Activated CD4-positive, alpha-beta memory T cell treated with anti-CD3 and anti-CD28 coated beads for 36 hours (primary cell): ENCODE measurements at regions not wholly inside any gene's neighbourhood (a gene's known extent, or its start where the extent isn't known, plus 50 kb on each side); places are given as distances from the start of the nearest gene placed in this dataset.

Experiments
- CTCF ChIA-PET: fragments of 350-600 bp; sonication (Branson Sonifier 250); formaldehyde crosslinking; loops from one replicate; lab custom pipeline; 2021; ENCODE audit warnings: antibody characterized with exemption, inconsistent platforms; lab: Charles Lee
- POLR2A ChIA-PET: fragments of 350-600 bp; sonication (Branson Sonifier 250); formaldehyde crosslinking; loops from one replicate; lab custom pipeline; 2021; ENCODE audit warnings: antibody characterized with exemption; lab: Charles Lee
- DNase-seq: peaks from one replicate; pipeline ENCODE4 v3.0.0-alpha.2; 2020
- H3K27ac Mint-ChIP-seq: one replicate; pipeline ENCODE4 v1.8.0; 2021; ENCODE audit warnings: mixed read lengths
- H3K27me3 Mint-ChIP-seq: one replicate; pipeline ENCODE4 v1.8.0; 2021; ENCODE audit warnings: mixed read lengths
- H3K36me3 Mint-ChIP-seq: one replicate; pipeline ENCODE4 v1.8.0; 2021; ENCODE audit warnings: mixed read lengths
- H3K4me1 Mint-ChIP-seq: one replicate; pipeline ENCODE4 v1.8.0; 2021; ENCODE audit warnings: low read depth, mixed read lengths
- H3K4me3 Mint-ChIP-seq: one replicate; pipeline ENCODE4 v1.8.0; 2021; ENCODE audit warnings: mild to moderate bottlenecking, mixed read lengths
- H3K9me3 Mint-ChIP-seq: one replicate; pipeline ENCODE4 v1.8.0; 2021; ENCODE audit warnings: mixed read lengths
- intact Hi-C: fragments of 100-400 bp; cut with micrococcal nuclease; formaldehyde crosslinking; loops from one replicate; pipeline ENCODE4 v1.15.1; 2023

- no peak overlapping the region for H3K27ac Mint-ChIP-seq
- DNase-seq, result no peak
- H3K27me3 Mint-ChIP-seq, result peaks cover 33% of the 10 kb centered on the region
- ChIA-PET CTCF (interaction anchor here (0.6 to 1.0 kb wide), 3 partner anchors 11 to 23 kb away, joined by 3 to 5 read pairs (median 3); no protein-coding TSS in a partner anchor), POLR2A (no interaction called here)
- no peak overlapping the region for H3K4me3 Mint-ChIP-seq
- no peaks in the 10 kb centered on the region for H3K4me1 Mint-ChIP-seq
- intact Hi-C loops, result no loop called here
- no peaks in the 10 kb centered on the region for H3K36me3 Mint-ChIP-seq
- H3K9me3 Mint-ChIP-seq, result peaks cover 5% of the 10 kb centered on the region
These were observed 59.0 kb upstream of the ZBTB7C start for GRCh38 chr18:48468151-48468550.

DNA sequence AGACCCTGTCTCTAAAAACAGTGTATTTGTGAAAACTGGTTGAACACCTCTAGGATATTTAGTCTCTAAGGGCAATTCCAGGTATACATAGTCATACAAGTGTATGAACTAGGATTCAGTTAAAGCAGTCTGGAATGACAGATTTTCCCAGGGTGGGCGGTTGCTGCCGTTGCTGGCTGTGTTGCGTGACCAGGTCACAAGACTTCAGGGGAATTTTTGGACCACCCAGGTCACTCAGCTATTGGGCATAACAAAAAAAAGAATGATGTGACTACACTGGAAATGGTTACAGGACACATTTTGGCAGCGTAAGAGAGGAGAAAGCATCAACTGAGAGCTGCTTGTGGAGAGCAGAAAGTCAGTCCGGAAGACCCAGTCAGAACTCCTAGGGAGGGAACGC, 58.0 kb upstream of the ZBTB7C start:
- POLR2A ChIA-PET, result no interaction called here
- Mint-ChIP-seq H3K4me3 (no peak overlapping the region), H3K4me1 (no peaks in the 10 kb centered on the region), H3K9me3 (peaks cover 2% of the 10 kb centered on the region), H3K36me3 (no peaks in the 10 kb centered on the region), H3K27ac (no peak overlapping the region), H3K27me3 (peaks cover 34% of the 10 kb centered on the region)
- DNase-seq, result no peak
- CTCF ChIA-PET, result no interaction called here
- intact Hi-C loops, result no loop called here

DNA sequence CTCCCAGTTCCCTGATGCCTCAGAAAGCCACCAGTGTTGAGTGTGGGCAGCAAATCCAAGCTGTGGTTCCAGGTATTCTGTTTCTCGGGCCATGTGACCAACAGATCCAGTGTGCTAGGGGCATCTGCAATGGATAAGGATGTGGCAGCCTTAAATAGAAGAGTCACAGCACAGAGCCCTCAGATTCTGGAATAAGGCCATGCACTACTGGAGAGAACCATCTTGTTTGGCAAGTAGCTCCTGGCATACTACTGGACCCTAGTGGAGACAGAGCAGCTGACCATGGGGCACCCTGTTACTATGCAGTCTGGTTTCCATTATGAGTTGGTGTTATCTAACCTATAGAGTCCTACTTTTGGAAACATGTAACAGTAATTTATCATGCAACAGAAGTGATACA, 53.3 kb upstream of the ZBTB7C start:
- no peak overlapping the region for H3K27ac Mint-ChIP-seq
- no peak overlapping the region for H3K4me3 Mint-ChIP-seq
- ChIA-PET CTCF (interaction anchor here (1.0 to 1.9 kb wide), 2 partner anchors 11 to 15 kb away, joined by 5 read pairs; no protein-coding TSS in a partner anchor), POLR2A (no interaction called here)
- no peaks in the 10 kb centered on the region for H3K36me3 Mint-ChIP-seq
- intact Hi-C loops, result no loop called here
- DNase-seq, result no peak
- H3K4me1 Mint-ChIP-seq, result no peaks in the 10 kb centered on the region
- no peaks in the 10 kb centered on the region for H3K9me3 Mint-ChIP-seq
- peaks cover 41% of the 10 kb centered on the region for H3K27me3 Mint-ChIP-seq

DNA sequence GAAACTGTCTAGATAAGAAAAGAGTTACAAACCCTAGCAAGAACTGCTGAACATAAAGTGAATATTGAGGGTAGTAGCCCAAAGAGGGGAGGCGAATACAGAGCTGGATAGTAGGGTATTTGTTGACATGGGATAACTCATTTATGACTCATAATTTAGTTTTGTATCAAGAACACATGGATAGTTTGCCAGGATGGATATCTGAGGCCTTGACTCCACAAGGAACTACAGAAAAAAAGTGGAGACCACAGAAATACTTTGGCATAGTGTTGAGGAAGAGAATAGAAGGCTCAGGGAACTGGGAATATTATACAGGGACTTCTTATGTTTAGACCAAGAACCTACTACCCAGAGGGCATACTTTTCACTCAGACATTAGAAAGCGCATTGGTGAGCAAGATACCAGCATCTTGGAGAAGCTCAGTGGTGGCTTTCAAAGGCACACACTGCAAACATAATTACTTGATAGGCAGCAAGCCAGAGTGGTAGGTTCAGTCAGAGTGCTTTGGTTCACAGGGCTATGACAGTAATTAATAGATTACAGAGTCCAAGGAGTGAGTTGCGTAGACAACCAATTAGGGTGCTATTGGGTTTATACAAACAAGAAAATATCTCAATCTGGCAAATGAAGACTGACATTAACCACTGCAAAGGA, 51.9 kb upstream of the ZBTB7C start:
- no peak overlapping the region for H3K4me3 Mint-ChIP-seq
- H3K4me1 Mint-ChIP-seq, result peaks cover 14% of the 10 kb centered on the region
- no peak overlapping the region for H3K27ac Mint-ChIP-seq
- H3K36me3 Mint-ChIP-seq, result no peaks in the 10 kb centered on the region
- CTCF ChIA-PET, result interaction anchor here (0.7 to 2.8 kb wide), 4 partner anchors 14 to 41 kb away, joined by 3 to 21 read pairs (median 6); no protein-coding TSS in a partner anchor
- POLR2A ChIA-PET, result no interaction called here
- no peaks in the 10 kb centered on the region for H3K9me3 Mint-ChIP-seq
- intact Hi-C loops, result no loop called here
- DNase-seq, result no peak
- peaks cover 44% of the 10 kb centered on the region for H3K27me3 Mint-ChIP-seq

DNA sequence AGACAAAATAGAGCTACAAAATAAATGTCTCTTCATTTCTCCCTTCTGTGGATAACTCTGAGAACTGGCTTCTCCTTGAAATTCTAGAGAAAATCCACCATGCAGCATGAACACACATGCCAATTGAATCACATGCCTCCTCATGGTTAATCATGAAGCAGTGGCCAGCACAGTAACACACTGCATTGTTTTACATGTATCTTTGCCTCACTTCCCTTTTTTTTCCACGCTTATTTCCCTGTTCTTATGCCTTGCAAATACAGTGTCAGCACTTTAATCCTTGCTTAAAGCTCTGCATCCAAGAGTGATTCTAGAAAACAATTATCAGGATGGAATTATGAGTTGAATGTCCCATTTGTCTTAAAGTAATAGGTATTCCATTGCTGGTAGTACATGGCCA, 50.3 kb upstream of the ZBTB7C start:
- no peak for DNase-seq
- no peaks in the 10 kb centered on the region for H3K36me3 Mint-ChIP-seq
- no peak overlapping the region for H3K4me3 Mint-ChIP-seq
- peaks cover 27% of the 10 kb centered on the region for H3K4me1 Mint-ChIP-seq
- H3K27me3 Mint-ChIP-seq, result peaks cover 42% of the 10 kb centered on the region
- ChIA-PET POLR2A (no interaction called here), CTCF (interaction anchor here (1.6 to 3.2 kb wide), 3 partner anchors 10 to 16 kb away, joined by 3 to 21 read pairs (median 9); no protein-coding TSS in a partner anchor)
- no peak overlapping the region for H3K27ac Mint-ChIP-seq
- H3K9me3 Mint-ChIP-seq, result no peaks in the 10 kb centered on the region
- intact Hi-C loops, result no loop called here

- intact Hi-C loops, result no loop called here
These were observed 49.8 kb upstream of the ZBTB7C start for GRCh38 chr18:48459016-48459415.

More at GRCh38 chr18:48459016-48459415, 49.8 kb upstream of the ZBTB7C start:
- ChIA-PET CTCF (interaction anchor here (1.6 to 3.2 kb wide), 3 partner anchors 10 to 17 kb away, joined by 3 to 21 read pairs (median 9); no protein-coding TSS in a partner anchor), POLR2A (interaction anchor here (0.7 kb wide), 1 partner anchor 1238 kb away, joined by 3 read pairs; no protein-coding TSS in a partner anchor)
- H3K4me1 Mint-ChIP-seq, result peaks cover 30% of the 10 kb centered on the region
- no peak overlapping the region for H3K4me3 Mint-ChIP-seq
- no peak for DNase-seq
- H3K27ac Mint-ChIP-seq, result no peak overlapping the region
- peaks cover 46% of the 10 kb centered on the region for H3K27me3 Mint-ChIP-seq
- no peaks in the 10 kb centered on the region for H3K9me3 Mint-ChIP-seq
- H3K36me3 Mint-ChIP-seq, result no peaks in the 10 kb centered on the region
